GM18909 (cell line): ENCODE measurements at regions not wholly inside any gene's neighbourhood (a gene's known extent, or its start where the extent isn't known, plus 50 kb on each side); places are given as distances from the start of the nearest gene placed in this dataset.
"Not testable (repeated sequence)": the region's sequence is repeated elsewhere in the genome, so short reads cannot be mapped to it uniquely, and the experiment has no call there.

ENCODE experiments used
- ATAC-seq: cut with Tn5 transposase; IDR thresholded peaks from one replicate; pipeline ENCODE4 v1.9.1; 2021; ENCODE audit warnings: mild to moderate bottlenecking; ENCODE audit not compliant: unreplicated experiment, poor library complexity

- ATAC-seq = no peak
Observed at GRCh38 chr3:8327739-8328138, 173.9 kb upstream of the LMCD1 start.

- ATAC-seq = no peak
Observed at GRCh38 chr3:8328967-8329366, 172.7 kb upstream of the LMCD1 start.

- no peak for ATAC-seq
Observed at GRCh38 chr3:8329598-8329997, 172.0 kb upstream of the LMCD1 start.

GRCh38 chr3:8336456-8336855, 165.2 kb upstream of the LMCD1 start:
- ATAC-seq = no peak

- no peak for ATAC-seq
Observed at GRCh38 chr3:8338424-8338823, 163.2 kb upstream of the LMCD1 start.

GRCh38 chr3:8341821-8342247, 159.8 kb upstream of the LMCD1 start:
- ATAC-seq = no peak

- ATAC-seq = no peak
Observed at GRCh38 chr3:8343058-8343457, 158.6 kb upstream of the LMCD1 start.

GRCh38 chr3:8345398-8345797, 156.2 kb upstream of the LMCD1 start:
- no peak for ATAC-seq

- ATAC-seq = no peak
Observed at GRCh38 chr3:8348076-8348475, 153.5 kb upstream of the LMCD1 start.

- ATAC-seq = no peak
Observed at GRCh38 chr3:8352475-8352874, 149.1 kb upstream of the LMCD1 start.

- no peak for ATAC-seq
Observed at GRCh38 chr3:8353364-8353763, 148.3 kb upstream of the LMCD1 start.

- ATAC-seq = no peak
Observed at GRCh38 chr3:8355346-8355745, 146.3 kb upstream of the LMCD1 start.

- not testable (repeated sequence) for ATAC-seq
Observed at GRCh38 chr3:8356066-8356465, 145.6 kb upstream of the LMCD1 start.

GRCh38 chr3:8357859-8358258, 143.8 kb upstream of the LMCD1 start:
- no peak for ATAC-seq

- ATAC-seq = no peak
Observed at GRCh38 chr3:8359133-8359532, 142.5 kb upstream of the LMCD1 start.

- no peak for ATAC-seq
Observed at GRCh38 chr3:8363200-8363599, 138.4 kb upstream of the LMCD1 start.

GRCh38 chr3:8365541-8365940, 136.1 kb upstream of the LMCD1 start:
- ATAC-seq = no peak

- no peak for ATAC-seq
Observed at GRCh38 chr3:8366219-8366810, 135.3 kb upstream of the LMCD1 start.

GRCh38 chr3:8368598-8368997, 133.0 kb upstream of the LMCD1 start:
- ATAC-seq = no peak

- no peak for ATAC-seq
Observed at GRCh38 chr3:8369638-8370037, 132.0 kb upstream of the LMCD1 start.

GRCh38 chr3:8371085-8371551, 130.5 kb upstream of the LMCD1 start:
- no peak for ATAC-seq

- no peak for ATAC-seq
Observed at GRCh38 chr3:8371960-8372463, 129.6 kb upstream of the LMCD1 start.
